Non-pigmented ciliary epithelial cell (primary cell): ENCODE measurements at regions not wholly inside any gene's neighbourhood (a gene's known extent, or its start where the extent isn't known, plus 50 kb on each side); places are given as distances from the start of the nearest gene placed in this dataset.

Experiments used
- DNase-seq: peaks from one replicate; pipeline ENCODE4 v3.0.0-alpha.2; 2010; ENCODE audit warnings: low read depth

GRCh38 chr10:110398419-110399105 lies 93.8 kb upstream of the SMNDC1 start:
- peak; percentile 87 for DNase-seq

GRCh38 chr10:110399106-110399964 lies 94.6 kb upstream of the SMNDC1 start:
- peak; percentile 95 for DNase-seq

GRCh38 chr10:110399965-110400933 lies 95.5 kb upstream of the SMNDC1 start:
- DNase-seq = no peak

GRCh38 chr10:110401401-110402076 lies 96.2 kb upstream of the DUSP5 start:
- no peak for DNase-seq

GRCh38 chr10:110402077-110402416 lies 95.7 kb upstream of the DUSP5 start:
- no peak for DNase-seq

GRCh38 chr10:110403593-110403992 lies 94.1 kb upstream of the DUSP5 start:
- DNase-seq = no peak

GRCh38 chr10:110404413-110404812 lies 93.3 kb upstream of the DUSP5 start:
- DNase-seq = no peak

GRCh38 chr10:110404825-110405224 lies 92.9 kb upstream of the DUSP5 start:
- no peak for DNase-seq

- no peak for DNase-seq
Measured at GRCh38 chr10:110405380-110405779, 92.3 kb upstream of the DUSP5 start.

- DNase-seq = no peak
Measured at GRCh38 chr10:110407301-110408170, 90.2 kb upstream of the DUSP5 start.

- no peak for DNase-seq
Measured at GRCh38 chr10:110408203-110408871, 89.4 kb upstream of the DUSP5 start.

GRCh38 chr10:110408943-110409342 lies 88.8 kb upstream of the DUSP5 start:
- no peak for DNase-seq

GRCh38 chr10:110409488-110409887 lies 88.2 kb upstream of the DUSP5 start:
- DNase-seq = no peak

- DNase-seq = no peak
Measured at GRCh38 chr10:110409926-110410325, 87.8 kb upstream of the DUSP5 start.

GRCh38 chr10:110410329-110411046 lies 87.2 kb upstream of the DUSP5 start:
- peak; percentile 93 for DNase-seq

- no peak for DNase-seq
Measured at GRCh38 chr10:110411047-110411410, 86.7 kb upstream of the DUSP5 start.

- DNase-seq = no peak
Measured at GRCh38 chr10:110413049-110413783, 84.5 kb upstream of the DUSP5 start.

- no peak for DNase-seq
Measured at GRCh38 chr10:110413903-110414547, 83.7 kb upstream of the DUSP5 start.
